Right kidney (tissue), 1 donor: ENCODE measurements at regions not wholly inside any gene's neighbourhood (a gene's known extent, or its start where the extent isn't known, plus 50 kb on each side); places are given as distances from the start of the nearest gene placed in this dataset.
"Not testable (repeated sequence)": the region's sequence is repeated elsewhere in the genome, so short reads cannot be mapped to it uniquely, and the experiment has no call there.

Source experiments
- DNase-seq: peaks from one replicate; pipeline ENCODE4 v3.0.0-alpha.2; 2016

- DNase-seq: no peak
These were observed 261.3 kb upstream of the MEIS1 start for GRCh38 chr2:66173645-66174044.

GRCh38 chr2:66171530-66171929 is 263.4 kb upstream of the MEIS1 start:
- no peak for DNase-seq

- DNase-seq: no peak
These were observed 264.1 kb upstream of the MEIS1 start for GRCh38 chr2:66170744-66171330.

GRCh38 chr2:66169076-66169475 is 265.8 kb upstream of the MEIS1 start:
- DNase-seq: no peak

GRCh38 chr2:66164470-66164869 is 270.5 kb upstream of the MEIS1 start:
- DNase-seq: no peak

- DNase-seq: no peak
These were observed 278.8 kb upstream of the MEIS1 start for GRCh38 chr2:66156171-66156570.

GRCh38 chr2:66153941-66154340 is 281.0 kb upstream of the MEIS1 start:
- DNase-seq: no peak

GRCh38 chr2:66145490-66145889 is 289.4 kb upstream of the MEIS1 start:
- no peak for DNase-seq

- DNase-seq: not testable (repeated sequence)
These were observed 290.6 kb upstream of the MEIS1 start for GRCh38 chr2:66144324-66144723.

GRCh38 chr2:66137606-66138130 is 297.3 kb upstream of the MEIS1 start:
- no peak for DNase-seq

- DNase-seq: no peak
These were observed 300.7 kb upstream of the MEIS1 start for GRCh38 chr2:66134138-66134701.

- DNase-seq: no peak
These were observed 307.3 kb upstream of the MEIS1 start for GRCh38 chr2:66127656-66128055.

- no peak for DNase-seq
These were observed 307.9 kb upstream of the MEIS1 start for GRCh38 chr2:66127061-66127460.

GRCh38 chr2:66125951-66126350 is 309.0 kb upstream of the MEIS1 start:
- DNase-seq: no peak

- no peak for DNase-seq
These were observed 312.4 kb upstream of the MEIS1 start for GRCh38 chr2:66122516-66122915.

- DNase-seq: no peak
These were observed 313.0 kb upstream of the MEIS1 start for GRCh38 chr2:66121946-66122345.

- no peak for DNase-seq
These were observed 320.8 kb upstream of the MEIS1 start for GRCh38 chr2:66113988-66114625.

- DNase-seq: no peak
These were observed 323.2 kb upstream of the MEIS1 start for GRCh38 chr2:66111706-66112105.

GRCh38 chr2:66110608-66111007 is 324.3 kb upstream of the MEIS1 start:
- no peak for DNase-seq

- no peak for DNase-seq
These were observed 324.8 kb upstream of the MEIS1 start for GRCh38 chr2:66110086-66110485.

- no peak for DNase-seq
These were observed 325.5 kb upstream of the MEIS1 start for GRCh38 chr2:66109419-66109818.

- no peak for DNase-seq
These were observed 329.7 kb upstream of the MEIS1 start for GRCh38 chr2:66105066-66105753.

GRCh38 chr2:66103581-66103980 is 331.3 kb upstream of the MEIS1 start:
- no peak for DNase-seq
